CD1c-positive myeloid dendritic cell (primary cell): ENCODE measurements at regions not wholly inside any gene's neighbourhood (a gene's known extent, or its start where the extent isn't known, plus 50 kb on each side); places are given as distances from the start of the nearest gene placed in this dataset.
"Not testable (repeated sequence)": the region's sequence is repeated elsewhere in the genome, so short reads cannot be mapped to it uniquely, and the experiment has no call there.

Source experiments
- DNase-seq: peaks from one replicate; pipeline ENCODE4 v3.0.0-alpha.2; 2016; ENCODE audit errors: extremely low spot score

DNA sequence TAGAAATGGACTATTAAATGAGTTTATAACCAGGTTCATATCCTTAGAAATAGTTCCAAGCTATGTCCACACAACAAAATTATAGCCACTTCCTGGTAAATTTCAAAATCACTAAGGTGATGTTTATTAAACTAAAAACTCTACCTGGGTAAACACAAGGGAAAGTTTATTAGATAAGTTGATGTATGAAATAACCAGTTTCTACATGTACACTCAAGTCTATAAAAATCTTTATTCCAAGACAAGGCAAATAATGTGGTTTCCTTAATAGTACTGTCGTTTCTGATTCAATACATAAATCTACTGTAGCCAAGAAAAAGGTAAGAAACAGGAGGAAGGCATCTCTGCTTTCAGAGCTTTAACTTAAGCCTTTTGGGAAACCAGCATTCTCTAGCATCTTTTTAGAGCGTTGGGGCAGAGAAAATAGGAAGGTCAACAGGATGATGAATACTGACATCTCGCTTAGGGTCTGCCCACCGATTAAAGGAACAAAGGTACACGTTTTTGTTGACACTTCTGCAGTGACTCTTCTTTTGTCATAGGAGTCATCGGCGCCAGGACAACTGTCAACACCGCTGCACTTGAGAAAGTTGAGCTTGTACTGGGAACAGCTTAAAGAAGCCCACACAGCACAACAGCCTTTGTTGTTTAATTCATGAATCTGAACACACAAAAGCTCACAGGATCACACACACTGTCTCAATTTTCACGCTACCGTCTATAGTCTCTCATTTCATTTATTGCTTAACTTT is 513.6 kb downstream of the SLCO4C1 start:
- DNase-seq, result no peak

DNA sequence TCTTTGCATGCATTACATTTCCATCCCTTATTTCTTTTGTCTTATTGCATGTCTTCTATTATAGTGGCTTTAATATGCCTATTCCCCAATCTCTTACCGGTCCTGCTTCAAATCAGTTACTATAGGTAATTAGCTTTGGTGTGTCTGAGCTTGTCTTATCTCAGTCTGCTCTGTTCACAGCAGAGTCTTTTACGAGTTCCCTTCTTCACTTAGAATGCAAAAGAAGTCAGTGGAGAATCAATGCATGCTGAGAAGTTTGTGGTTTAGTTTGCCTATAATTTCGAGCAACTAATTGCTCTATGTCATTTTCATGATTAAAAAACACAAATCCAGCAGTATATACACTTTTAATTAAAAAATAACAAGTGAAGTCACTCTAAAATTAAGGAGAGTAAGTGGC is 545.0 kb downstream of the SLCO4C1 start:
- no peak for DNase-seq

DNA sequence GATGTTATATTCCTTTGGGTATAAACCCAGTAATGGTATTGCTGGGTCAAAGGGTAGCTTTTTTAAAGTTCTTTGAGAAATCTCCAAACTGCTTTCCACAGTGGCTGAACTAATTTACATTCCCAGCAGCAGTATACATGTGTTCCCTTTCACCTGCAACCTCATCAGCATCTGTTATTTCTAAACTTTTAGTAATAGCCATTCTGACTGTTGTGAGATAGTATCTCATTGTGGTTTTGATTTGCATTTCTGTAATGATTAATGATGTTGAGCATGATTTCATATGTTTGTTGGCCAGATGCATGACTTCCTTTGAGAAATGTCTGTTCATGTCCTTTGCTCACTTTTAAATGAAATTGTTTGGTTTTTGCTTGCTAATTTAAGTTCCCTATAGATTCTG is 553.1 kb downstream of the SLCO4C1 start:
- DNase-seq, result not testable (repeated sequence)

DNA sequence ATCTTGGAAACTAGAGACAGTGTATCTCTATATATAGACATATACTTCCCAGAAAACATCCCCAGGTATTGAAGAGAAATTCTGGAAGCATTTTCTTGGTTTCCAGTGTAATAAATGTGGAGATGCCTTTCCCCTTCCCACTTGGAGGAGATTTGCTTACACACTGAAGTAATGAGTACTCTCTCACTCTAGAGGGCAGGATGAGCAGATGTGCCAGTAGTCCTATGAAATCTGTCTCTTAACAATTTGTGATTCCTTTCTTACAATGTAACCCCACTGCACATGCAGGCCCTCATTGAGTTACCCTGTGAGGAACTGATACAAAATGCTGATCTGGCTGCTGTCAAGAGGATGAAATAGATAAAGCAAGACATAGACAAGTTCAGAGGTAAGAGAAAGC is 567.2 kb downstream of the SLCO4C1 start:
- no peak for DNase-seq

DNA sequence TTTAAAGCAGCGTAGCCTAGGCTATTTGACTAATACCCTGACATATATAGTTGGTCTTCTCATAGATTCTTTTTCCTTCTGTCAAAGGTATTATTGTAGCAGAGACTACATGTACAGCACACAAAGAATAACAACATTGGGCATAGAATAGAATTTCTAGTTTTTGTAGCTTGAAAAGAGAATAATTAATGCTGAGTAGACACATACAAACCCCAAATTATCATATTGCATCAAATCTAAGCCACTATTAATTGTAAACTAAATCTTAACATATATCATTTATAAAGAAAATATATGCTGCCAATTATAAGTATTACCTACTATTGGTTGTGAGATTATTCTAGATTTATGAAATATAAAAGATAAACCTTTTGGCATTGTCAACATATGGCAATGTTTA is 574.5 kb downstream of the SLCO4C1 start:
- DNase-seq, result no peak

DNA sequence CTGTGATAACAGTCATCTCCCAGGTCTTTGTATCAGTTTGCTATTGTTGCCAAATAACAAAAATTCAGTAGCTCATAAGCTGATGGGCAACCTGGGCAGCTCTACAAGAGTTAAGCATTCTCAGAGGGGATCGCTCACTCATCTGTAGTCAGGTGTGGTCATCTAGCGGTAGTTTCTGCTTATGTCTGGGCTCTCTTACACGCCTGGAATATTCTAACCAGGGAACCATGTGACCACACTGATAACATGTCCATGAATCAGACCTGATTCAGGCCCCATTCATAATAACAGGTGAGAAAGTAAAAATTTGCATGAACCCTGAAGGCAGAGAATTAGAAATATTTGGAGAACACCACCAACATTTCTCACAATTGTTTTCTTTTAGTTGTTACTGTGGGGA is 576.1 kb downstream of the SLCO4C1 start:
- no peak for DNase-seq

DNA sequence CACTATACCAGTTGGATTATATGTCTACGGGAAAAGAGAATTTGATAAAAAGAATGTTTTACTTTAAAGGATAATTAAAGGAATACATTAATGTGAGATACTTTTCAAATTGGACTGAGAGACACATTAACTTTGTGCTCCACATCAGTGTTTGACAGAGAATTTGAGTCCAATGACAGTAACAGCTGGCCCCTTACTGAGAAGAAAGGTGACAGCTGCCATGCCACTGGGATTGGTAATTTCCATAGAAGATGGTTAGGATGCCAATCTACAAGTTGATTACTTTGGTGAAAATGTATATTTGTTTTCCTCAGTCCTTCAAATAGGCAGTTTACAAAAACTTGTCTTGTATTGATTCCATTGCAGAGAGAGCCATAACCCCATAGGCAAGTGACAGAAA is 578.4 kb downstream of the SLCO4C1 start:
- no peak for DNase-seq

DNA sequence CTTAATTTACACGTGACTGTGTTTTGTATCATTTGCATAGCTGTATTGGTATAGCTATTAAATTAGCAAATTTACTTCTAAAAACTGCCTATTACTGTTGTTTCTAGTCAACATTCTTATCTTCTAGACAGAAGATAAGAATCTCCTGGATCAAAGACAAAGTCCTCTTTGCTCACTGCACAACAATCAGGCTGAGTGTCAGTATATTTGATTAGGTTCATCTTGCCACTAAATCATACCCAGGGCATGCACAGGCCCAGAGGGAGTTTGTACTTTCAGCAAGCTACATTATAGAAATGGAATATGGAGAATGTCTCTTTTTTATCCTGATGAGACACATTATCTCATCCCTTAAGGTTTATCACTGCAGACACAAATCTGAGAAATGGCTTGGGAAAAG is 579.1 kb downstream of the SLCO4C1 start:
- DNase-seq, result no peak

DNA sequence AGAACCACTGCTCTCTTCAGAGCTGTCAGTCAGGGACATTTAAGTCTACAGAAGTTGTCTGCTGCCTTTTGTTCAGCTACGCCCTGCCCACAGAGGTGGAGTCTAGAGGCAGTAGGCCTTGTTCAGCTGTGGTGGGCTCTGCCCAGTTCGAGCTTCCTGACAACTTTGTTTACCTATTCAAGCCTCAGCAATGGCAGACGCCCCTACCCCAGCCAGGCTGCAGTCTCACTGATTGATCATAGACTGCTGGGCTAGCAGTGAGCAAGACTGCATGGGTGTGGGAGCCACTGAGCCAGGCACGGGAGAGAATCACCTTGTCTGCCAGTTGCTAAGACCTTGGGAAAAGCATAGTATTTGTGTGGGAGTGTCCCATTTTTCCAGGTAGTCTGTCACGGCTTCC is 580.3 kb downstream of the SLCO4C1 start:
- not testable (repeated sequence) for DNase-seq

DNA sequence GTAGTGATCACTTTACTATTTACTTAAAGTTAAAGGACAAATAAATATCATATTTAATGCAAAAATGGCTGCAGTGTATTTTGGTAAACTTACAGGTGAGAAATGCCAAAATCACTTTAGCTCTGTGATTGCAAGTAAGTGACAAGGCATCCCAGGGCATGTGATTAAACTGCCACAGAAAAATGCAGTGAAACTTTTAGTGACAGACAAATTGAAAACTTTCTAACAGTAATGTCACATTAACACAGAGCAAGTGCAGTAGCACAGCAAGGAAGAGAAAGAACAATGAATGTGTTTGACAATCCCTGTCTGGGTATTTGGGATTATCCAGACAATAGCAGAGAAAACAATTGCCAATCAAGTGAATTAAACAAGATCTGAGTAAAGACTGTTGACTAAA is 606.8 kb downstream of the SLCO4C1 start:
- no peak for DNase-seq

DNA sequence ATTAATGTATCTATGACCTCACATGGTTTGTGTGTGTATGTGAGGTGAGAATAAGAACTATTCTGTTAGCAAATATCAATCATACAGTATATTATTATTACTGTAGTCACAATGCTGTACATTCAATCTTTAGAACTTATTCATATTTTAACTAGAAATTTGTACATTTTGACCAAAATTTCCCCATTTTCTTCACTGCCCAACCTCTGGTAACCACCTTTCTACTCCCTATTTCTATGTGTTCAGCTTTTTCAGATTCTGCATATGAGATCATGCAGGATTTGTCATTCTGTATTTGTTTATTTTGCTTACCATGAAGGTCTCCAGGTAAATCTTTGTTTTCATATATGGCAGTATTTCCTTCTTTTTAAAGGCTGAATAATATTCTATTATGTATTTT is 607.9 kb downstream of the SLCO4C1 start:
- DNase-seq, result no peak

DNA sequence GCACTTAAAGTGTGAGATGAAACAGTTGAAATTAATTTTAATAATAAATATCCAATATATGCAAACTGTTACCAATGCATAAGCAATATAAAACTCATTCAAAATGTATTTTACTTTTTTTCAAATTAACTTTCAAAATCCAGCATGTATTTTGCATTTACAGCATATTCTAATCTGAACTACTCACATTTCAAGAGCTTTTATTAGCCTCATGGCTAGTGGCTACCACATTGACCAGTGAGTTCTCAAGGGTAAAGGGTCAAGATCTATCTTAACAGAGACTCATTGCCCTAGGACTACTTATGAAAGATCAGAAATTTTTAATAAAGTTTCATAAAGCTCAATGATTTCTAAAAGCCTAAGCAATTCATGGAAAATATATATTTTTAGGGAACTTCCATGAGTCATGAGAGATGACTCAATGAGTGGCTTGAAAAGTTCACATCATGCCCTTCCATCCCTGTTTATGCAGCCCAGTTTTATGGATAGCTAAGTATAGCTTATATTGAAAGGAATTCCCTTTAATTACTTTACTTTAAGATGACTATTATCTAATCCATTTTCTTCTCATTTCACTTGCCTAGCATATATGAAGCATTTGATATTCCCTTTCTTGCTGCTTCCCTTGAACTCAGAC is 608.6 kb downstream of the SLCO4C1 start:
- DNase-seq, result peak; percentile 23

DNA sequence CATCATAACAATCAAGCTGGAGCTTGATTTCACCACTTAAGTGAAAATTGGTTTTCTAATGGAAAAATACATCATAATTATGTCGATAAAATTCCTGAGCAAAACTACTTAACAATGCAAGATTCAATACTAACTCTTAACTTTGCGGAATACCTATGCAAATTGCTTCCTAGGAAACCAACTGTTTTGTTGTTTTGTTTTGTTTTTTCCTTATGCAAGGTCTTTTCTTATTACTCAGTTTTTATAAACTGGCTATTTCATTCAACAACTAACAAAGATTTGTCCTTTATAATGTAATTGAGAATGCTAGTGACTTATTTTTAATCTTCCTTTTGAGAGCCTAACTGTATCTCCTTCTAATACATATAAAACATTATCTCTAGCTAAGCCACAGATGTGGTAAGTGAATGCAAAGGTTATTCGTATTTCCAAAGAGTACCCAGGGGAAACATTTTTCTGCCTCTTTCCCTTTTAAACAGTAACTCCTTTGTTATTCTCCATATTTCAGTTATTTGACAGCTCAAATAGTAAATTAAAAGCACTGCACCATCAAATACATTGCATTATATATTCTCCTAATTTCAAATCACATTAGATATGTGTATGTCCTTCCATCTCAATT is 609.4 kb downstream of the SLCO4C1 start:
- DNase-seq, result no peak

DNA sequence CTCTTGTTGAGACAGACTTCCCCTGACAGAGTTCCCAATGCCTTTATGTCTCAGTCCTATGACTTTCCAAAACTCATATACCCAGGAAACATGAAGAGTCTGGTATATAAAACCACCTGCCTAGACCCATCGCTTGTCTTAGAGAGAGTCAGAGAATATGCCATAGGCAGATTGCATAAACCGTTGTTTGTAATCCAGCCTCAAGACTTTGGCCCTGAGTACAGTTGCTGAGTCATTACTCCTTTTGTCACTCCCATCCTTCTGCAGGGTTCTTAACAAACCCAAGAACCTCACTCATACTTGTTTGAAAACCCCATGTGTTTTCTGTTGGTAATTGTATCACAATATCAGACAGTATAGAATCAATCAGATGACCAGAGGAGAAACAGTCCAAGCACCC is 616.3 kb downstream of the SLCO4C1 start:
- DNase-seq, result no peak

DNA sequence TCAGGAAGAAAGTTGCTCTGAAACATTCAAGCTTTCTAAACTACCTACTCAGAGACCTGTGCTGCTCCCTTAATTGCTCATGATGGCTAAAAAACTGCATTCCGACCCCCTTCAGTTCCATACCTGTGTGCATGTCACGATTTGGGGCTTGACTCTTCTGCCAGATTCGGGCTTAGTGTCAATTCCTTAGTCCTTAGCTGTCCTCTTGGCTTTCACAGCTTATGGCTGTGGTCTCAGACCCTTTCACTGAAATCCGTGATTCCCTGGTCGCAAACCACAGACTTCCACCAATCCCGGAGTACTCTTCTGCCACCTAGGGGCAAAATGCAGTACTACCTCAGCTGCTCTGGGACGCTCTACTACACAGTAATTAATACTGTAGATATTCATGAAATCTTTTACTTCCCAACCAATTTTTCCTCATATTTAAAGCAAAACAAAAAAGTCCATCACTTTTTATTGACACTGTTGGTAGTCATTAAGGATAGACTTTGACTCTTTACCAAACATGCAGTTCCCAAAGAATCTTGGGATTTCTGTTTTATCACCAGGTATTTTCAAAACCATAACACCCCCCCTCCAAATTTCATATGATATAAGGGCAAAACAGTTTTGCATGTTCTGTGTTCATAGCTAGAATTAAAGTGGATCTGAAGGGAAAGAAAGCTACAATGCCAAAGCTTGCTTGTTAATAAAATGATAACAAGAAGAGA is 617.4 kb downstream of the SLCO4C1 start:
- peak; percentile 57 for DNase-seq

DNA sequence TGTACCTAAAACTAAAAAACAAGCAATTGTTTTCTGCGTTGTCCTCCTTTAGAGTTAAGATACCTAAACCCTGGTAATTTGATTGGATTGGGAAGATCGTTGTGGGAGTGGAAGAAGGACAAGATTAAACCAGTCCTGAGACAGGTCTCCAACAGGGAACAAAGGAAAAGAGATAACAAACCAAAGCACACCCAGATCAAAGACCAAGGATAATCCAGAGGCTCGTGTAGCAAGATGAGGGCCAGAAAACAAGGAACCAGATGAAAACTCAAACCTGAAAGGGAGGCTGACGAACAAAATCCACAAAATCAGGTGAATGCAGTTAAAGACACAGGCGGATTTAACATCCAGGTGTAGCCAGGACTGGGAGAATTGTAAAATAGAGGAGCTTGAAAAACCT is 618.1 kb downstream of the SLCO4C1 start:
- no peak for DNase-seq

DNA sequence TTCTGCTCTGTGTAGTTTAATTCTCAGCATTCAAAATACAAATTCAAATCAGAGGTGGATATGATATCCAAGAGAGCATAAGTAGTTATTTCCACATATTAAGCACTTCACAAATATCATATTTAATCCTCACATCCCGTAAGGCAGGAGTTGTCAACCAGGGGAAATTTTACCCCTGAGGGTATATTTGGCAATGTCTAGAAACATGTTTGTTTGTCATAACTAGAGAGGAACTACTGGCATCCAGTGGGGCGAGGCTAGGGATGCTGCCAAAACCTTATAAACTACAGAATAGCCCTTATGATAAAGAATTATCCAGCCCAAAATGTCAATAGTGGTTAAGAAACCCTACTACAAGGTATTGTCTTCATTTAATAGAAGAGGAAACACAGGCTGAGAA is 619.4 kb downstream of the SLCO4C1 start:
- no peak for DNase-seq

DNA sequence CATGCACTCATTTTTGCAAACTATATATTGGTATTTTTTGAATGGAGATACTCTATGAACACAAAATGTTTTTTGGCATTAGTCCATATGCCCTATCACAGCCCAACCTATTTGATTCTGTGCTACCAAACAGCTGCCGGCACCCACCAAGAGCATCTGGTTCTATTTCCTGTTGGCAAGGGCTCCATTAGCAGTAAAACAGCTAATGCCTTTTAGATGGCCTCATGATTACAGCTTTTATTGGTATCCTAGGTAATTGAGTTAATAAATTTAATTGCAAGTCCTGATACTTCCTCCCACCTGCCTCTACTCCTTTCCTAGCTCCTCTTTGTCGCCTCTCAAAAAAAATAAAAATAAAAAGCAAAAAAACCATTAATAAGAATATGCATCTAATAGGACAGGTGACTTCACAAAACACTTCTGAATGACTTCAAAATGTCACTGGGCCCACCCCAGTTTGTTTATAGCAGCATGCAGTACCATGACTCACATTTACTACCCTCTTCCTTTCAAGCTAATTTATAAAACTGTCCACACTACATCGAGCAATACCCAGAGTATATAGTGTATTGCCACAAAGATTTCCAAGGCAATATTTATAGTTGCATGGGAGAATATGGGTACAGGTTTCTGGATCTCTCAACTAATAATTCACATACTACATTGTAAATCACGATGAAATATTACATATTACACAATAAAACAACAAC is 620.4 kb downstream of the SLCO4C1 start:
- DNase-seq, result no peak

DNA sequence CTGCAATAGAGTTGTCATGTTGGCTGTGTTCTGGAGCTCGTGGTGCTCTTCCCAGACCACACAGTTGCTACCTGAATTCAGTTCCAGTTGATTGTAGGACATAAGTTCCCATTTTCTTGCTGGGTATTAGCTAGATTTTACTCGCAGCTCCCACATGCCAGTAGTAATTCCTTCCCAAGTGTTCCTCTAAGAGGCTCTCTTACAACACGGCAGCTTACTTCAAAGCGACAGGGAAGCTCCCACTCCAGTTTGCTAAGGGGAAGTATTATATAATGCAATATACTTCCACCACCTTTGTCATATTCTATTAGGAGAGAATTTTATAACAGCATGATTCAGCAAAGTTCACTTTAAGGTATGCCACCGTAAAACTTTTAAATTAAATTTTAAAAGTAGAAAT is 623.0 kb downstream of the SLCO4C1 start:
- peak; percentile 20 for DNase-seq

DNA sequence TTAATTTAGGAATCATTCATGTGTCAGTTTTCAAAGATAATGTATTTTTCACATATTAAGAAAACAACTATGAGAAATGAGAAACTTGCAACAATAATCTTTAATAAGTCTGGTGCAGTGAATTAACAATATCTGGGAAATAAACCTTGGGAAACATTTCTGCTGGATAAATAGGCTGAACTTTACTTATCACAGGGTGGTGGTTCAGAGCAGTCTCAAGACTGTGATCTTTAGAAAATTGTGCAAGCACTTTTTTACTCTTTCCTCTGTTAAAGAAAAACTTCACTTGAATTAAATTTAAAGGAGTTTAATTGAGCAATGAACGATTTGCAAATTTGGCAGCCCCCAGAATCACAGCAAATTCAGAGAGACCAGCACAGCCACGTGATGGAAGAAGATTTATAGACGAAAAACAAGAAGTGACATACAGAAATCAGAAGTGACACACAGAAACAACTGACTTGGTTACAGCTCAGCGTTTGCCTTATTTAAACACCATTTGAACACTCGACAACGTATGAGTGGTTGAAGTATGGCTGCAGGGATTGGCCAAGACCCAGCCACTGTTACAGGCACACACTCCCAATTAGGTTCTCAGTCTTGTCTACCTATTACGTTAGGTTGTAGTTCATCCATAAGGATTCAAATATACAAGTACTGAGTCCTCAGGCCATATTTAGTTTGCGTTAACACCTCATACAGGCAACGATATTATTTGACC is 631.9 kb downstream of the SLCO4C1 start:
- DNase-seq, result no peak

DNA sequence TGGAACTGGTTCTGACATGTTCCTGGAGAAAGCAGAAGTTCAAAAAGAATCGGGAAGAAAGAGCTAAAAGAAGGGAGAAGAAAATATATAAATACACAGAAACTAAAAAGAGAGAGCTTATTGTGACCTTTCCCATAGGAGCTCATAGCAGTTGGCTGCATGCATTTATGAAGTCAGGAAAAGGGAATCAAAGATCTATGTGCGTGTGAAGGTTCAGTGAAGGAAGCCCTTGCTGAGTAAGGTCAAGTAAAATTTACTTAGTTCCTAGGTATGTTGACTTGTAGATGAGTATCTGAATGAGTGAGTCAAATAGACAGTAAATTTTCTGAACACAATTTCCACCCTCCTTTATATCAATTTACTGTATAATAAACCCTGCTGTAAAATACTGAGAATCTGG is 632.5 kb downstream of the SLCO4C1 start:
- no peak for DNase-seq
